HS-5 (cell line): ENCODE measurements at regions not wholly inside any gene's neighbourhood (a gene's known extent, or its start where the extent isn't known, plus 50 kb on each side); places are given as distances from the start of the nearest gene placed in this dataset.

Experiments used
- DNase-seq: peaks from one replicate; pipeline ENCODE4 v3.0.0-alpha.2; 2012; ENCODE audit warnings: low read depth

DNA sequence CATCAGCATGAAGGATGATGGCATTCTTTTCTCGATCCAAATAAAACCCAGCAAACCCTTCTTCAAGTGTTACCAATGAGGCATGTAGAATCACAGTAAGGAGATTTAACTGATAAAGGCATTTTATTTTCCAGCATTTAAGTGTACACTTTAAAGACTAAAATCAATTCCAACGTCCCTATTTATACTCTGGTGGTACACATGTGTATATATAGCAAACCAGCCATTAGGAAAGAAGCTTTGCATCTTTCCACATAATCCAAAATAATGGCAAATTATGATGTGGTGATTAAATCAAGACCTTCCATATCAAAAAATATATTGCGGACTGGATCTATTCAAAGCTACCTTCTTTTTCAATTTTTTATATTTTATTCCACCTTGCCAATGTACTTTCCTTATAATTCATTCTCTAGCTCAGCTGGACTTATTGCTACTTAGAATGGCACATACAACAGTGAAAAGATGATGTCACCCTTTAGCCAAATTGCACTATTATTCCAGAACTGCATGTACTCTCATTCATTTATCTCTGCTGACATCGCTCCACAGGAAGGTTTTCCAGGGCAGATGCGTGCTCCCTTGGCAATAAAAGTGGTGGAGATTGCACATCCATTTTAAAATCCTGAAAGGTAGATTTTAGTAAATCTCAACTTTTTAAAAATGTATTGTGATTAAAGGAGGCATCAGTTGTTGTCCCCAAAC lies 63.3 kb upstream of the SLC30A5 start:
- no peak for DNase-seq

- DNase-seq: no peak
These were observed 61.8 kb upstream of the SLC30A5 start for GRCh38 chr5:69032009-69032408.

DNA sequence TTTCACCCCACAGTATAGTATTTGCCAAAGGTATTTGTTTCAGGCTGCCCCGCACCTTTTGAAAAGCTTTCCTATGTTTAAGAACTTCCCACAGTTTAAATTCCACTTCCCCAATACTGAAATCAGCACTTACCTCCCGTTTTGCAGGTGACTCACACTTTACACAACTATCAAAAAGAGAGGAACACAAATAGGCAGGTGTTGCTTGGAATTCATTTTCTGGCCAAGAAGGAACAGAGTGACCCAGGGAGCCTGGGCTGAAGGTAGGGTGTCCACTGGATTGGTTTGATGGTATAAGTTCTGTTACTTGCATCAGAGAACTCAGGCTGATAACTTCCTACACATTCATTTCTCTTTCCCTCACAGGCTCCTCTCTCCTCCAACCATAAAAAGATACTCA lies 60.1 kb upstream of the SLC30A5 start:
- DNase-seq: no peak

- DNase-seq: no peak
These were observed 58.9 kb upstream of the SLC30A5 start for GRCh38 chr5:69034898-69035297.

DNA sequence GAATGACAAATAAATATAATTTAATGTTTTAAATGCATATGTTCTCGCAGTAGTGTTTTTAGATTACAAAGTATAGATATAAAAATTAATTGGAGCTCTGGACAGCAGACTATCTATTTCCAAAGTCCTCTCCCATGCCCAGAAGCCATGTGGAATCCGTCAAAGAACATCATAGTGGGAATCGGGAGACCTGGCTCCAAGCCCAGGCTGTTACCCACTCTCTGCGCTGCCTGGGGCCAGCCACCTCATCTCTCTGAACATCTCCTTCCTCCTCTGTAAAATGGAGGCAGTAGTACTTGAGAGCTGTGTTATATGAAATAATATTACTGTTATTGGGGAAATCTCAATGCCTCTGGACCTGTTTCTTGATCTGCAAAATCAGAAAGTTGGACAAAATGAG lies 58.1 kb upstream of the SLC30A5 start:
- DNase-seq: no peak

- no peak for DNase-seq
These were observed 55.3 kb upstream of the SLC30A5 start for GRCh38 chr5:69038539-69038938.

DNA sequence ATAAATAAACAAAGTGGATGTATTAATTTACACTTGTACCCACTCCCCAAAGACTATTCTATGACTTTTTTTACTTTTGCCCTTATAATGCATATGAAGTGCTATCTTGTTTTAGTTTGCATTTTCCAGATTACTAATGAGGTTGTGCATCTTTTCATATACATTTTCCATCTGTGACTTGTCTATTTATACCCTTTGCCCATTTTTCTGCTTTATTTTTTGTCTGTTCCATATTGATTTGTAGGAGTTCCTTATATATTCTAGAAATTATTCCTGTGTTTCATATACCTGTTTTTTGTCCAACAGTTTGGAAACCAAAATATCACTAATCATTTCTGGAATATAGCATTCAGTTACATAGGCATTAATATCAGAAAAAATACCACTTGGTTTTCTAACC lies 54.0 kb upstream of the SLC30A5 start:
- DNase-seq: no peak

- no peak for DNase-seq
These were observed 51.3 kb upstream of the SLC30A5 start for GRCh38 chr5:69042500-69042899.

- DNase-seq: peak; percentile 69
These were observed 50.7 kb upstream of the SLC30A5 start for GRCh38 chr5:69042915-69043654.

DNA sequence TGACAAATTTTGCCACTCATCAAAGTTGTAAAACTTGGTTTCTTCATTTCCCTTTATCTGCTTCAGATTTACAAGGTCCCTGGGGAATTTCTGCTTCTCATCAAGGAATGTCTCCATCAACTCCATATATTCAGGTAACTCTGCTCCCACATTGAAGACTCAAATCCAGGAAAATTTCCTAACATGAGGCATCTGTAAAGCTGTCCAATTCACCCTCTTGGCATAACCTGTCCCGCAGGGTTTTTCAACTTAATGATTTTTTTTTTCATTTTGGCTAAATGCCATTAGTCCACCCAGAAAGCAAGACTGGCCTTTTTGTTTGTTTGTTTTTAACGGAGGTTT lies 50.2 kb upstream of the SLC30A5 start:
- no peak for DNase-seq
